IPS DF 4.7 (cell line): ENCODE measurements at regions not wholly inside any gene's neighbourhood (a gene's known extent, or its start where the extent isn't known, plus 50 kb on each side); places are given as distances from the start of the nearest gene placed in this dataset.

ENCODE experiments used
- DNase-seq: peaks from one replicate; pipeline ENCODE4 v3.0.0-alpha.2; 2013; ENCODE audit warnings: low spot score; ENCODE audit errors: extremely low read depth

DNA sequence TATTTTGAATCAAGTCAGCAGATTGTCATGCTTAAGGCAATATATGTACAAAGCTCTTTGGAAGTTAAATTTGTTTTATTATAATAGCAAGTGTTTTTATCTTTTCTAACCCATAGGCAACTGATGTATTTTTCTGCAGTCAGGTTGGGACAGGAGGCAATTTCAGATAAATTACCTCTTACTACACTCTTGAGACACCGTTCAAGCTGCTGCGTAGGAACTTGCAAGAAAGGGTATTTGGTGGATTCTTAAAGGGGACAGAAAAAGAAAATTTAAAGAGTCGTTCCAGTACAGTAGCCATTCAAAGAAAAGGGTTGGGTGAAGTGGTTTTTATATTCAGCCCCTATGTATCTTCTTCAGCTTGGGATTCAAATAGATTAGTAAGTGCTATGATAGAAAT lies 112.4 kb upstream of the APC start:
- no peak for DNase-seq

DNA sequence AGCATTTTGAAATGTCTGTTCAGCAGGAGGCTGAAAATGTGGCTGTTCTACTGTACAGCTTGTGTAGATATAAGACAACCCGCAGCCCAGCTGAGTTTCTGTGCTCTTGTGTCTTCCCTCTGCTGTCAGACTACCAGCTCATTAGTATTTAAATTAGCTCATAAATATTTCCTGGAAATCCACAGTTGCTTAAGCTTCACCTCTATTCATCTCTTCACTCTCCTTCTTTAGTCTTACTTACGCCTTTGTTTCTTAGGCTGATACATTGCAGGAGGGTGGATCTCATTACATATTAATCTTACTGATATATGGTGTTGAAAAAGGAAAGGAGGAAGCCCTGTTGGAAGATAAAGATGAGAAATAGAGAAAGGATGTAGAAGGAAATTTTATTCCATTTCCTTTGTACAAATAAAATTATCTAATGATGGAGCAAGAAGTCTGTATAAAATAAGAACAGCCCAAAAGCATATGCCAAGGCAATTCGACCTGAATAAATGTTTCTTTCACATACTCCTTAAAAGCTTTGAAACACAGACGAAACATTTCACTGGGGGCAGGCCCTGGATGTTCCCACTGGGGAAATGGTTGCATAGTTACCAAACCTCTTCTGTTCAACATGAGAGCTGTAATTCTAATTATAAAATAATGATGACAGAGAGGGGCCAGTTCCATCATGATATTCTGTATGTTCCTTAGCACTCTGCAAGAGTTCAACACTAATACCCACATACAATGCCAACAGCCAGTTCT lies 111.8 kb upstream of the APC start:
- DNase-seq = no peak

DNA sequence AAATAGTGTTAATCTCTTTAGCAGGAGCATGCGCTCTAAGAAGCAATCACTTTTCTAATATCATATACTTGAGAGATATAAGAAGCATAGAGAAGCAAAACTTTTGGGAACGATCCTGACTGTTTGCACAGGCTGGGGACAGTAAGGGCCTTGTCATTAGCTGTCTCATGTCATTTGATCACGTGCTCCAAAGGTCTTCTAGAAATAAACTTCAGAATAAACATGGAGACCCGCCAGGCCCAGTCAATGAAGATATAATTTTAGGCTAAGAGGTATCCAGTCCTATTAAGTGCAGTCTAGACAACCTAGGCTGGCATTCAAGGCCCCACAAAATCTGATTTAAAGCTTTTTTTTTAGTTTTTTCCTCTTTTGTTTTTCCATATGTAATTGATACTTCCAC lies 111.0 kb upstream of the APC start:
- DNase-seq = no peak

DNA sequence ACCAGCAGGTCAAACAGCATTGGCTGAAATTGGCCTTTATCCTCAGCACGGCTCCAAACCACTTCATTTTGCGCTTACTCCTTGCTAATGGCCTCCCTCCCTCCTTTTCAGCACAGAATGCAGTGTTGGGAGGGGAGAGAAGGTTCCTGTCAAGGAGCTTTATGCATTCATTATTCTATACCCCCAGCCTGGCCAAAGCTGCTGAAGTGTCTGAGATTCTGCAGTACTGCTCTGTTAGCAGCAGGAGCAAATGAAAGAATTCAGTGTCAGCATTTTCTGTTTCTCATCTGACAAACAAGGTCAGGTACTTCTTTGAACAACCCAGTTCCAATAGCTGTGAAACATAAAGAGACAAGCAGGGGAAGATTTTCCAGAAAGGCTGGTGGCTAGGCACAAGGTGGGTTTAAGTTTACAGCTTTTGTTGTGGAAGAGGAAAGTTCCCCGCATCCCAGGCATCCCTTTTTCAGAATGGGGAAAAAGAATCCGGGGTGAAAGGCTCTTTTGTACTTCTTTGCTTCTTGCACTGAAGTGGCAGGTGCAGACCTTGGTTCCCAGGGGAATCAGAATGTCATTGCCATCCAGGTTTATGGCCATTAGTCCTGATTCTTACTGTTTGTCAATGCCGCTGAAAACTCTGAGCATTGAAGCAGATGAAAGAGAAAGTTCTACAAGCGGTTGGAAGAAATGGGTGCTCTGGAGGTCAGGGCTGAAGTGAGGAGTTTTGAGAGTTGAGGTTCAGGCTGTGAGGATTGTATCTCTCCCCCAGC lies 109.3 kb upstream of the APC start:
- no peak for DNase-seq

DNA sequence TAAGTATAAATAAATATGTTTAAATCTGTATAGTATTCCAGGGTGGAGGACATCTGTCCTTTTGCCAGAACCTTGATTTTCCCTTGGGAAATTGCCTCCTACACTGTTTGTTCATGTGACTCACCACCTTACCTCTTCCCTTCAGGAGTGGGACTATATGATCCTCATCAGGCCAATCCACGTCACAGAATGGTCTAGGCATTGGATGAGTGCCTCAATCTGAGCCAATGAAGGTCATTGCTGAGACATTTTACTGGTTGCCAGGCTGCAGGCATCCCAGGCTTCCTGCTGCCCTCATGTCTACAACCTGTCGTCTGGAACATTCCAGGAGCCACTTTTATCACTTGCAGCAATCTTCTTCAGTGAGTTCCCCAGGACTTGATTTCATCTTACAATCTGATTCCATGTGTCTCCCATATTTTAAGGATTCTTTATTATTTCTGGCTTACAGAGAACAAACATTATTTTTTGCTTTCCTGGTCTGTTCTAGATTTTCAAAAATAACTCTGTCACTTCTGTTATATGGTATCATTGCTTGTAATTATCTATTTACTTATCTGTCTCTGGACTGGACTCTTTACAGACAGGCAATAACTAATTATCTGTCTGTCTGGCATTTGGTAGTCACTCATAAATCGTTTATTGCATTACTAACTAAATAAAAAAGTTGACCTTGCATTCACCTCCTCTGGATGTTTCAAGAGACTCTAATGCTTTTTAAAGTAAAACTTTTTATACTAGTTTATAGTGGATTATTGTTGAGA lies 107.3 kb upstream of the APC start:
- no peak for DNase-seq

DNA sequence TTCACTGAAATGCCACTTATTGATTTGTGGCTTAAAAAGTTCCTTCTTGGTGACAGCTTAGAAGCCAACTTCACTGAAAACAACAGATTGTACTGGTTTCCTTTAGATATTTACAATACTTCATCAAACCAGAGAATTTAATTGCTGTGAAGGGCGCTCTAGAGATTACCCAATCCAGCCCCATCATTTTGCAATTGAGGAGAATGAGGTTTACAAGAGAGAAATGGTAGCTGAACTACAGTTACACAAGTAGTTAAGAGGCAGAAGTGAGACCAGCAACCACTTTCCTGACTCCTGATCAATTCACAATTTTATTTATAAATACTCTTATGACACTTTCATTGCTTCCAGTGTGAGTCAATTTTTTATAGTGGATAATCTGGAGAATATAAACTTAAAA lies 103.5 kb upstream of the APC start:
- no peak for DNase-seq

DNA sequence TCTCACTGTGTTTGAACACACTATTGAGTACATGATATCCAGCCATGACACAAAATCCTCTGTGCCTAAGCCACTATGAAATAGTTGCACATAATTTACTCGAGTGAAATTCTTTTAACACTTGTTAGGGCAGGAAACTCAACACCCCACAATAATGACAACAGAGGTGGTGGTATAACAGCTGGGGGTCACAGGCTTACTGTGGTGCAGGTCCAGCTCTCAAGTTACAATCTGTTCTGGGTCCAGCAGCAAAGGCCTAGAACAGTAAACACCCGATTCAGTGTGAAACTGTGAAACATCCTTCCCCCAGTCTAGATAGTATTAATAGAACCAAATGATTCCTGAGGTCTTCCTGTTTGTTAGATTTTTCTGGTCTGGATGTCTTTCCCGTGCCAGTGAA lies 102.9 kb upstream of the APC start:
- no peak for DNase-seq

DNA sequence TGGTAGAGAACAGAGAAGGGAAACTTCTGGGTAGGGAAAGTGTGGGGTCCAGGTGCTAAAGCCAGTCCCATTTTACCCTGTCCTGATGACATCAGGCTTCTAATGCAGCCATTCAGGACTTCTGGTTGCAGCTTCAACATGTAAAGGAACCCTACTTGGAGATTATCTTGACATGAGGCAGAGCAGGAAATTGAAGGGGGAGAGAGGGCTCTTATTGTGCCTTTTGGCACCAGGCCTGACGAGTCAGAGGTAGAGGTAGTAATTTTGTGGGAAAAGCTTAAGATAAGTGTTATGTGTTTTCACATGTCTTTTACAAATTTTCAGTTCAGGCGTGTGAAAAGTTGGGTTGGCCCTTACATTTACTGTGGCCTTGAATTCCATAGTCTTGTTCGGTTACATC lies 102.4 kb upstream of the APC start:
- no peak for DNase-seq

DNA sequence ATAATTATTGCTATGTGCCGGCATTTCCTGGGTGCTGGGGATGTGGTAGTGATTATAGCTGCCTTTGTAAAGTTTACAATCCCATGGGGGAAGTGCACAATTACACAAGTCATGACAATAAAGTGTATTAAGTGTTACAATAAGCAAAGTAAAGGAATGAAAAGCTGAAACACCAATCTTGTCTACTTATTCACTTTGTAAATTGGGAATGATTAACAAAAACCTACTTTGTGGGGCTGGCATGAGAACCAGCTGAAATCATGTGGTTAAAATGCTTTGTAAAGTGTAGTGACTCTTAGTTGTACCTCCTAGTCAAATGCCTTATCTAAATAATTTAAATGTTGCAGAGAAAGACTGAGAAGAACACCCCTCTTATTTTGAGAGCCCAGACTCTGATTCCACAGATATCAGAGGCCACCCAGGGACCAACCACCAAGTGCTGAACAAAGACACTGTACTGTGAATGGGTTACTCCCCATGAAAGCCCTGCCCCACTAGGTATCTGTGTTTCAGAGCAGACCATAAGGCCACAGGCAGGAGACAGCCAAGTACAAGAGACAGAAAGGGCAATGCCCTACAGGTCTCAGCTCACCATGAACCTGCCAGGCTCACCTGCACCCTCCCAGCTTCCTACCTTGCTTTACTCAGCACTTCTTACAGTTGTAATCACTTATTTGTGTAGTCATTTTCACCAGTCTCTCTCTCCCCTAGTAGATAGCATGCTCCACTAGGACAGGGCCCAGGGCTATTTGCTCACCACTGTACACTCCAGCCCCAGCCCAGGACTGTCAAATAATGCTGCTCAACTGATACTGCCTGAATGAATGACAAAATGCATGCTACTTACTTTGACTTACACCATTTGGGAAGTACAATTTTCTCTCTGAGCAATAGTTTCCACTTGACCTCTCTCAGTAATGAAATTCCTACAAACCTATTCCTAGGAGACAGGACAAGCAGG lies 101.6 kb upstream of the APC start:
- DNase-seq = no peak

DNA sequence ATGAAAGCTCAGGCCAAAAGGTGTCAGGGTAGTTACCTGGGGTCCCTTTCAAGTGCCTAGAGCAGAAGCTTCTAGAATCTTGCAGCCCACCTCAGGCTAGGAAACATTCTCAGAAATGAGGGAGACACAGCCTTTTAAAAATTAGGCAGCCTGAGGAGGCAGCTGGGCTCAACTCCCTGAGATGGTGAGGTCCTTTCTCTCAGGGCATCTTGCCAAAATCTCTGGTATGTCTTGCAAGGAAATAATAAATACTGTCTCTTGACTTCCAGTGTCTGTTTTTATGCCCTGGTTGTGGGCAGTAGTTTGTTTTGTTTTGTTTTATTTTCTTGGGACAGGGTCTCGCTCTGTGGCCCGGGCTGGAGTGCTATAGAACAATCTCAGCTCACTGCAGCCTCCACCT lies 100.9 kb upstream of the APC start:
- no peak for DNase-seq

DNA sequence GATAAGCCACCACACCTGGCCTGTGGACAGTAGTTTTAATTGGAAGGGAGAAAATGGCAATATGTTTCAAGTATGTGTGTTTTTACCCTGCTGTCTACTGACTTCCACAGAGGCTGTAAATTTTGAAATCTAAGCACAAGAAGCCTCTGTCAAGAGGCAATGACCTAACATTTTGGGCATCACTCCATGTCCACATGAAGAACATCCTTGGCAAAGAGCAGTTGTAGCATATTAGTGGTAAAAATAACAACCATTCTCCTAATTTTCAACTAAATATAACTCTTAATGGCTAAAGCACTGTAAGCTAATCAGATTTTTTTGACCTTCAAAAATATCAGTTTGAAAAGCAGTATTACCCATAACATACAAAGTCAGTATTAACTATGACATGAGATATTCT lies 100.3 kb upstream of the APC start:
- no peak for DNase-seq

DNA sequence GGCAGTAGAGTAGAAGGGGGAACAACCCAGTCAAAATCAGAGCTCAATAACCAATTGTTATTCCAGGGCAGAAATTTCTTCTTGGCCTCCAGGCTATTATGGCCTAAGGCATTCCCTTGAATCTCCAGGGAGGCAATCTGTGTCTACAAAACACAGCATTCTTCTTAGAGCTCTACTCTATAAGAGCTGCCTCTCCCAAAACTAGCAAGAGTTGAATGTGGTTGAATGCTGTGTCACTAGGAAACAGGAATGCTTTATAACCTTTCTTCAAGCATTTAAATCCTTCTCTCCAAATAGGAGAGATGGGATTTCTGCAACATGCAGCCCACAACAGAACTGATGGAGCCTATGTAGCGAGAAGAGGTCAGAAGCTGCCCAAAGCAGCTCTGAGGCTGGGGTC lies 97.1 kb upstream of the APC start:
- no peak for DNase-seq

DNA sequence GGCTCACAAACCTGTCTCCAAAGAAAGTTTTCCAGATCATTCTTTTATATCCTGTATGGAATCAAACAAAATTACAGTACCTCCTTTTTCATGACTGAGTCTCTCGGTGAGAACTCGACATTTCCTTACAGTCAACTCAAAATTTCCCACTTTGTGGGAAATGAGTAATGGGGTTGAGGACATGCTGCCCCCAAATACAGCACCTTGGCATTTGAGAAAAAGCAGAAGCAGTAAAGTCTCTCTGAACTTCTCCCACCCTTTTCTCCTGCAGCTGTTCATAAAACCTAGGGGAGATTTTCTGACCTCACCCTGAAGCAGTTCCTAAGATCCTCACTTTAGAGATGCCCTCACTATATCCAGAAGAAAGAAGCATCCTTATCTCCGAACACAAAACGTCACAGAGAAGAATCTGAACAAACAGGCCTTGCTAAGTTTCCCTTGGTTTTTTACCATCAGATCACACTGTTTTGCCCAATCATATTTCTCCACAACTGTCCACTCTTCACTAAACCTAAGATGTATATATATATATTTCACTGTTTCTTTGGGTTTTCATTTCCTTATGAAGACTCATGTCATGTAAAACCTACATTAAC lies 96.1 kb upstream of the APC start:
- DNase-seq = no peak

DNA sequence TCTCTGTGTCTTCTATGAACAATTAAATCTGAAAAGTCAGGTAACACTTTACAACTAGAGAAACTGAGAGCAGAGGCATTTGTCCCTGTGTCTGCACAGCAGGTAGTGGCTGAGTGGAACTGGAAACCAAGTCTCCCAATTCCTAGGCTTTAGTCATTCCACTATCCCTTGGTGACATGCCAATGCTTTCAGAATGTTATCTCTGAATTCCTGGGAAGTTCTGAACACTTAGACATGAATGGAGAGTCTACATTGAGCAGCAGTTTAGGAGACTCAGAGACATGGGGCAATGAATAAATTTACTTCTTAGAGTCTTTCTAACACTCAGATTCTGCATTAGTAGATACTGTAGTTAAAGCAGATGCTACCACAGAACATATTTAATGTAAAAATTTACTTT lies 94.8 kb upstream of the APC start:
- no peak for DNase-seq

DNA sequence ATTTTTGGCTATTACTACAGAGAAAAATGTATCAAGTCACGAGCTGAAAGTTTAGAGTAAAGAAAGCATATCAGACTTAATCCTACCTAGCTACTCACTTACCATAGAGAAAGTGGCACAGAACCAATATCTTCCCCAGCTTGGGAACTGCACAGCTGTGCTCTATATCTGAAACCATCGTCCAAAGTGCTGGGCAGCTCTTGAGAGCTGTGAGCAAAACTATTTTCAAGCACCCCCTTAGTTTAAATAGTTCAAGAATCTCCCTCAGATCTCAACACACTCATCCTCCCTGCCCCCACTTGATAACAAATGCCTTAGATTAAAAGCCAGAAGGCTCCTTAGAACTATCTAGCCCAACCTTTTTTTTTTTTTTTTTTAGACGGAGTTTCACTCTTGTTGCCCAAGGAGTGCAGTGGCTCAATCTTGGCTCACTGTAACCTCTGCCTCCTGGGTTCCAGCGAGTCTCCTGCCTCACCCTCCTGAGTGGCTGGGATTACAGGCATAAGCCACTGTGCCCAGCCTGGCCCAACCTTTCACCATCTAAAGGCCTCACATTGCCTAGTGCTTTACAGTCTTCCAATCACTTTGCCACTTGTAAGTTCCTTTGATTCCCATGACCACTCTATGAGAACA lies 94.2 kb upstream of the APC start:
- no peak for DNase-seq

DNA sequence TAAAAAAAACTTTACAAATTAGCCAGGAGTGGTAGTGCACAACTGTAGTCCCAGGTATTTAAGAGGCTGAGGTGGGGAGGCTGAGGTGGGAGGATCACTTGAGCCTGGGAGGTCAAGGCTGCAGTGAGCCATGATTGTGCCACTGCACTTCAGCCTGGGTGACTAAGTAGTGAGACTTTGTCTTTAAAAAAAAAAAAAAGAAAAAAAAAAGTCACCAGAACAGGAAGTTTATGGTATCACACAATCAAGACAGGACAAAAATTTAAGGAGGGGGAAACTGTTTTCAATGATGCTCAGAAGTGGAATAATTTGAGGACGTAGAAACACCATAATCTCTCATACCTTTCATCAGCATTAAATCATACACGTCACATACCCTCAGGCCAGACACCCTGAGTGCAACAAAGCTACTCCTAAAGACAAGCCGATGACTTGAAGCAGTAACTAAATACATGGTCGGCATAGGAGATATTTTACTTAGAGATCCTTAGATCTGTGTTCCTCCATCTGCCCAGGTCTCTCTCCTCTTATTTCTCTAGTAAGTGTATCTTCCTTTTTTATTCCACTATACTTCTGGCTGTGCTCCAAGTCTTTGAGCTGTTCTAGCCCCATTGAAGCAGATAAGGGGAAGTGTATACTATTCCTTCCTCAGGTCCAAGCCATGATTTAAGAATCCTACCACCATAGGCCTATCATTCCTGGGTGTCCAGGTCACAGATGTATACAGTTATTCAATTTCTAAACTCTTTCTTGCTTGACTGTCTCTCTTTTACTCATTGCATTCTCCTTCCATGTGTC lies 91.3 kb upstream of the APC start:
- no peak for DNase-seq

DNA sequence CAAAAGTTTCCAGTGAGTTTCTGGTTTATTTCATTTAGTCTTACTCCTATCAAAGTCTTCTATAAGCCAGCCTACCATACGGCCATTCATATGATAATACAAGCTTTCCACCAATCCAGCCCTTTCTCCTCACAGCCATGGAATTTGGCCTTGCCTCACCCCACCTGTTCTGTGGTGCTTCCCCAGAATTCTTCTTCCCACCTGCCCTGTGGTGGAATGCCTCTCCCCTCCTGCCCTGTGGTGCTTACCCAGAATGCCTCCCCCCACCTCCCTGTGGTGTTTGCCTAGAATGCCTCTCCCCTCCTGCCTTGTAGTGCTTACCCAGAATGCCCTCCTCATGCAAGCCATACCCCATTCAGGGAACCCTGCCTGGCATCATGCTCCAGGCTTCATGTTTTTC lies 90.3 kb upstream of the APC start:
- DNase-seq = peak; percentile 30

DNA sequence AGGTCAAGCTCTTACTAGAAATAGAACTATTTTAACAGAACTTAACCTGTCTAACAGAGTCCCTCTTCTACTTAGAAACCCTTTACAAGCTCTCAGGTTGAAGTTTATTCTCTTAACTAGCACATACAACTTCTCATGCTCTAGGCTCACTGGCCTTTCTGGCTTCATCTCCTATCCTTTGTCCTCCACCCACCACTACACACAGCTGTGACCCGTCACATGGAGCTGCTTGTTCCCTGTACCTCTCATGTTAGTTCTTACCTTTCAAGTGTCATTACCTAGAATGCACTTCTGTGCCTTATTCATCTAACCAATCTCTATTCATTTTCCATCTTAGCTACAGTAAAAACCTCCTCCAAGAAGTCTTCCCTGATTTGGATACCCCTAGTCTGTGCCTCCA lies 89.4 kb upstream of the APC start:
- DNase-seq = no peak

DNA sequence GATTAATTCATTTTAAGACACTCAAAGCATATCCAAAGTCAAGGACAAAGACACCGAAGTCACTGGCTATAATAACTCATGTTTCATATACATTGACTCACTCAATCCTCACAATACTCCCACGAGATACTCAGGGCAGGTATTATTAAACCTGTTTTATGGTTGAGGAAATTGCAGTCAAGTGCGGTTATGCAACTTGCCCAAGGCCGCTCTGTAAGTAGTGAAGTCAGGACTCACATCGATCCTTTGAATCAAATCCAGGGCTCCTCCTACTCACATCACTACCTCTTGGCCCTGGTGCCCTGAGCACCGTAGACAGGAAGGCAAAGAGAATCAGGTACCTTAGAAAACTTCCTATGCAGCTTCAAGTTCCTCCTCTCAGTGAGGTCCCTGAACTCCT lies 87.8 kb upstream of the APC start:
- DNase-seq = no peak
